ENCODE measurements at regions not wholly inside any gene's neighbourhood (a gene's known extent, or its start where the extent isn't known, plus 50 kb on each side); places are given as distances from the start of the nearest gene placed in this dataset.
"Not testable (repeated sequence)": the region's sequence is repeated elsewhere in the genome, so short reads cannot be mapped to it uniquely, and the experiment has no call there.

DNA sequence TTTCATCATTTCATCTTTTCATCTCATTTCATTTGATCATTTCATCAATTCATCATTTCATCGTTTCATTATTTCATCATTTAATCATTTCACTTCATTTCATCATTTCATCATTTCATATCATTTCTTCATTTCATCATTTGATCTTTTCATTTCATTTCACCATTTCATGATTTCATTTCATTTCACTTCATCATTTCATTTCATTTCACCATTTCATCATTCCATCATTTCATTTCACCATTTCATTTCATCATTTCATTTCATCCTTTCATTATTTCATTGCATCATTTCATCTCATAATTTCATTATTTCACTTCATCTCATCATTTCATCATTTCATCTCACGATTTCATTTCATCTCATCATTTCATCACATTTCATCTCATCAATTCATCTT lies 127.8 kb downstream of the ANKRD30BL start:
- Histone ChIP-seq H3K9me3 (ENCODE audit: control insufficient read depth, low read depth, low read length) (no peaks in the 10 kb centered on the region), H3K27ac (ENCODE audit: control insufficient read depth, insufficient read depth, low read length) (no peak overlapping the region), H3K27me3 (ENCODE audit: control insufficient read depth, extremely low read depth, insufficient read depth, low read length) (peaks cover 14% of the 10 kb centered on the region), H3K9me1 (ENCODE audit: control insufficient read depth, extremely low read depth, insufficient read depth, low read length) (no peaks in the 10 kb centered on the region), H3K36me3 (ENCODE audit: control insufficient read depth in 2 of 2, extremely low read depth in 1 of 2, insufficient read depth in 2 of 2, low read length in 2 of 2) (no peaks in the 10 kb centered on the region), H2AFZ (ENCODE audit: control insufficient read depth, low read length) (no peak overlapping the region), H3K4me2 (ENCODE audit: control insufficient read depth, extremely low read depth, insufficient read depth, low read depth, low read length) (no peak overlapping the region), H3K9ac (ENCODE audit: control insufficient read depth, extremely low read depth, insufficient read depth, low read length) (no peak overlapping the region), H4K20me1 (ENCODE audit: control insufficient read depth, extremely low read depth, insufficient read depth, low read length) (no peaks in the 10 kb centered on the region), H3K4me1 (ENCODE audit: control insufficient read depth, extremely low read depth, insufficient read depth, low read length) (no peaks in the 10 kb centered on the region), H3K79me2 (ENCODE audit: control insufficient read depth, insufficient read depth, low read length) (no peaks in the 10 kb centered on the region), H3K4me3 (ENCODE audit: control insufficient read depth in 2 of 3, extremely low read depth in 1 of 3, insufficient read depth in 2 of 3, low read depth in 1 of 3, low read length in 3 of 3) (no peak overlapping the region)
- TF ChIP-seq, protein P1, sequence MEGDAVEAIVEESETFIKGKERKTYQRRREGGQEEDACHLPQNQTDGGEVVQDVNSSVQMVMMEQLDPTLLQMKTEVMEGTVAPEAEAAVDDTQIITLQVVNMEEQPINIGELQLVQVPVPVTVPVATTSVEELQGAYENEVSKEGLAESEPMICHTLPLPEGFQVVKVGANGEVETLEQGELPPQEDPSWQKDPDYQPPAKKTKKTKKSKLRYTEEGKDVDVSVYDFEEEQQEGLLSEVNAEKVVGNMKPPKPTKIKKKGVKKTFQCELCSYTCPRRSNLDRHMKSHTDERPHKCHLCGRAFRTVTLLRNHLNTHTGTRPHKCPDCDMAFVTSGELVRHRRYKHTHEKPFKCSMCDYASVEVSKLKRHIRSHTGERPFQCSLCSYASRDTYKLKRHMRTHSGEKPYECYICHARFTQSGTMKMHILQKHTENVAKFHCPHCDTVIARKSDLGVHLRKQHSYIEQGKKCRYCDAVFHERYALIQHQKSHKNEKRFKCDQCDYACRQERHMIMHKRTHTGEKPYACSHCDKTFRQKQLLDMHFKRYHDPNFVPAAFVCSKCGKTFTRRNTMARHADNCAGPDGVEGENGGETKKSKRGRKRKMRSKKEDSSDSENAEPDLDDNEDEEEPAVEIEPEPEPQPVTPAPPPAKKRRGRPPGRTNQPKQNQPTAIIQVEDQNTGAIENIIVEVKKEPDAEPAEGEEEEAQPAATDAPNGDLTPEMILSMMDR (optimal IDR thresholded peaks at IDR 0.05 in 1 of 3, IDR thresholded peaks at IDR 0.05 in 1 of 3, conservative IDR thresholded peaks at IDR 0.05 in 1 of 3; ENCODE audit: extremely low read depth in 1 of 3, insufficient read depth in 2 of 3, low read length in 3 of 3), result no peak
- TF ChIP-seq EZH2 (IDR thresholded peaks at IDR 0.05; ENCODE audit: low read length), result no peak
- no peak for FAIRE-seq
- DNase-seq (ENCODE audit: low read depth, low spot score), result no peak
- dilution Hi-C loops (cut with MboI; ENCODE audit: extremely low pct_ligation_motif_present, low sequenced_read_pairs), result no loop called here

DNA sequence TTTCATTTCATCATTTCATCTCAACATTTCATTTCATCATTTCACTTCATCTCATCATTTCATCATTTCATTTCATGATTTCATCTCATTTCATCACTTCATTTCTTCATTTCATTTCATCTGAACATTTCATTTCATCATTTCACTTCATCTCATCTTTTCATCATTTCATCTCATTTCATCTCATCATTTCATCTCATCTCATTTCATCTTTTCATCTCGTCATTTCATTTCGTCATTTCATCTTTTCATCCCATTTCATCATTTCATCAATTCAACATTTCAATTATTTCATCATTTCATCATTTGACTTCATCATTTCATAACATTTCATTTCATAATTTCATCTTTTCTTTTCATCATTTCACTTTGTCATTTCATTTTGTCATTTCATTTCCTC lies 128.4 kb downstream of the ANKRD30BL start:
- DNase-seq (ENCODE audit: low read depth, low spot score) (no peak), FAIRE-seq (no peak)
- H3K4me1 ChIP-seq (ENCODE audit: control insufficient read depth, extremely low read depth, insufficient read depth, low read length), result no peaks in the 10 kb centered on the region
- H3K9ac ChIP-seq (ENCODE audit: control insufficient read depth, extremely low read depth, insufficient read depth, low read length), result no peak overlapping the region
- H3K4me3 ChIP-seq (ENCODE audit: control insufficient read depth in 2 of 3, extremely low read depth in 1 of 3, insufficient read depth in 2 of 3, low read depth in 1 of 3, low read length in 3 of 3), result no peak overlapping the region
- no peak overlapping the region for H3K4me2 ChIP-seq (ENCODE audit: control insufficient read depth, extremely low read depth, insufficient read depth, low read depth, low read length)
- peaks cover 14% of the 10 kb centered on the region for H3K27me3 ChIP-seq (ENCODE audit: control insufficient read depth, extremely low read depth, insufficient read depth, low read length)
- H3K36me3 ChIP-seq (ENCODE audit: control insufficient read depth in 2 of 2, extremely low read depth in 1 of 2, insufficient read depth in 2 of 2, low read length in 2 of 2), result no peaks in the 10 kb centered on the region
- H3K9me1 ChIP-seq (ENCODE audit: control insufficient read depth, extremely low read depth, insufficient read depth, low read length), result no peaks in the 10 kb centered on the region
- no peak overlapping the region for H2AFZ ChIP-seq (ENCODE audit: control insufficient read depth, low read length)
- H4K20me1 ChIP-seq (ENCODE audit: control insufficient read depth, extremely low read depth, insufficient read depth, low read length), result no peaks in the 10 kb centered on the region
- TF ChIP-seq EZH2 (IDR thresholded peaks at IDR 0.05; ENCODE audit: low read length), result no peak
- TF ChIP-seq, protein P1 (optimal IDR thresholded peaks at IDR 0.05 in 1 of 3, IDR thresholded peaks at IDR 0.05 in 1 of 3, conservative IDR thresholded peaks at IDR 0.05 in 1 of 3; ENCODE audit: extremely low read depth in 1 of 3, insufficient read depth in 2 of 3, low read length in 3 of 3), result no peak
- no peak overlapping the region for H3K27ac ChIP-seq (ENCODE audit: control insufficient read depth, insufficient read depth, low read length)
- no peaks in the 10 kb centered on the region for H3K9me3 ChIP-seq (ENCODE audit: control insufficient read depth, low read depth, low read length)
- dilution Hi-C loops (cut with MboI; ENCODE audit: extremely low pct_ligation_motif_present, low sequenced_read_pairs), result no loop called here
- no peaks in the 10 kb centered on the region for H3K79me2 ChIP-seq (ENCODE audit: control insufficient read depth, insufficient read depth, low read length)

DNA sequence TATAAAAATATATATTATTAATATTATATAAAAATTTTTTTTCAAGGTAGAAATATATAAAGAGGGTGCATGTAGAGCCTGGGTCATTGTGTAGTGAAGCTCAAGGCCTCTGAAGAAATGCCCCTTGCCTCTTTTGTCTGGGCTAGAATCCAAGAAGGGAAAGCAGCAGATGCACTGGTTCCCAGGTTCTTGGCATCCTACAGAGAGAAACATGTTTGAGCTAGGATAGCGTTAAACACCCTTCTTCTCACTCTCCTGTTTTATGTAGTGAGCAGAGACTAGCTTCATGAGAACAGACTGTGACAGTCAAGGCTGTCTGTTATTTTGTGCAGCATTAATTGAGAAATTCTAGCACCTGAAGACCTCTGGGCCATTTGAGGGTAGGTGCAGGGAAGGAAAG lies 149.7 kb downstream of the ANKRD30BL start:
- H3K4me1 ChIP-seq (ENCODE audit: control insufficient read depth, extremely low read depth, insufficient read depth, low read length); H3K9ac ChIP-seq (ENCODE audit: control insufficient read depth, extremely low read depth, insufficient read depth, low read length); H3K9me1 ChIP-seq (ENCODE audit: control insufficient read depth, extremely low read depth, insufficient read depth, low read length); FAIRE-seq; H3K4me2 ChIP-seq (ENCODE audit: control insufficient read depth, extremely low read depth, insufficient read depth, low read depth, low read length); H3K36me3 ChIP-seq (ENCODE audit: control insufficient read depth in 2 of 2, extremely low read depth in 1 of 2, insufficient read depth in 2 of 2, low read length in 2 of 2); DNase-seq (ENCODE audit: low read depth, low spot score); H3K9me3 ChIP-seq (ENCODE audit: control insufficient read depth, low read depth, low read length); H3K27me3 ChIP-seq (ENCODE audit: control insufficient read depth, extremely low read depth, insufficient read depth, low read length); H3K4me3 ChIP-seq (ENCODE audit: control insufficient read depth in 2 of 3, extremely low read depth in 1 of 3, insufficient read depth in 2 of 3, low read depth in 1 of 3, low read length in 3 of 3); H2AFZ ChIP-seq (ENCODE audit: control insufficient read depth, low read length); H3K79me2 ChIP-seq (ENCODE audit: control insufficient read depth, insufficient read depth, low read length); H4K20me1 ChIP-seq (ENCODE audit: control insufficient read depth, extremely low read depth, insufficient read depth, low read length); H3K27ac ChIP-seq (ENCODE audit: control insufficient read depth, insufficient read depth, low read length); dilution Hi-C loops (cut with MboI; ENCODE audit: extremely low pct_ligation_motif_present, low sequenced_read_pairs): not testable (repeated sequence)
